Caco-2 (cell line): ENCODE measurements at regions not wholly inside any gene's neighbourhood (a gene's known extent, or its start where the extent isn't known, plus 50 kb on each side); places are given as distances from the start of the nearest gene placed in this dataset.

Experiments used
- BruUV-seq: library from RNA; stranded (reverse); fragments of 400-500 nt; replicated peaks from 2 replicates; lab custom pipeline; 2021; lab: Mats Ljungman, UMichigan
- CTCF ChIA-PET: fragments of 300-600 bp; sonication (Branson Sonifier 250); formaldehyde crosslinking; loops from one replicate; lab custom pipeline; 2022; ENCODE audit warnings: antibody characterized with exemption; lab: Charles Lee
- POLR2A ChIA-PET: fragments of 300-600 bp; sonication (Branson Sonifier 250); formaldehyde crosslinking; loops from one replicate; lab custom pipeline; 2022; ENCODE audit warnings: antibody characterized with exemption; lab: Charles Lee
- DNase-seq, 2 experiments: peaks; one replicate each; pipeline versions ENCODE4 v3.0.0 to v3.0.0-alpha.2; 2020 to 2022
- H3K27me3 ChIP-seq: replicated peaks from 2 replicates; pipeline ENCODE4 v1.6.0; 2011; ENCODE audit warnings: low read length; ENCODE audit not compliant: control insufficient read depth, insufficient read depth
- H3K36me3 ChIP-seq: 2 replicates; pipeline ENCODE4 v1.5.1; 2011; ENCODE audit warnings: low read length; ENCODE audit not compliant: control insufficient read depth, insufficient read depth
- H3K4me1 ChIP-seq: fragments of 250-450 bp; sonication (Bioruptor Pico); 2 replicates; pipeline ENCODE4 v1.5.1; 2020; ENCODE audit warnings: mild to moderate bottlenecking
- H3K4me3 ChIP-seq: 2 replicates; pipeline ENCODE4 v1.5.1; 2011; ENCODE audit warnings: low read depth, mild to moderate bottlenecking, control low read depth, low read length
- H3K9me3 ChIP-seq: fragments of 250-450 bp; sonication (Bioruptor Pico); 2 replicates; pipeline ENCODE4 v1.5.1; 2020; ENCODE audit warnings: mild to moderate bottlenecking, moderate library complexity
- H3K27ac Mint-ChIP-seq: one replicate; pipeline ENCODE4 v1.8.0; 2022; ENCODE audit warnings: mixed read lengths; ENCODE audit not compliant: unreplicated experiment
- H3K27me3 Mint-ChIP-seq: one replicate; pipeline ENCODE4 v1.8.0; 2022; ENCODE audit warnings: mixed read lengths; ENCODE audit not compliant: insufficient read depth, unreplicated experiment
- H3K36me3 Mint-ChIP-seq: one replicate; pipeline ENCODE4 v1.8.0; 2022; ENCODE audit warnings: mild to moderate bottlenecking, mixed read lengths; ENCODE audit not compliant: insufficient read depth, unreplicated experiment
- H3K4me1 Mint-ChIP-seq: one replicate; pipeline ENCODE4 v1.8.0; 2022; ENCODE audit warnings: low read depth, mixed read lengths; ENCODE audit not compliant: unreplicated experiment
- H3K4me3 Mint-ChIP-seq: one replicate; pipeline ENCODE4 v1.8.0; 2022; ENCODE audit warnings: mild to moderate bottlenecking, moderate library complexity, mixed read lengths; ENCODE audit not compliant: unreplicated experiment
- H3K9me3 Mint-ChIP-seq: one replicate; pipeline ENCODE4 v1.8.0; 2022; ENCODE audit warnings: mixed read lengths; ENCODE audit not compliant: unreplicated experiment
- CTCF ChIP-seq, 2 experiments: fragments of 200-600 bp in 1 of 2; IDR thresholded peaks; 1 replicate in 1 of 2; 2 replicates in 1 of 2; pipeline versions ENCODE4 v1.5.1 to v1.8.0; 2011 to 2022; ENCODE audit warnings: antibody characterized with exemption in 1 of 2, control low read depth in 1 of 2, inconsistent platforms in 1 of 2, low read depth in 1 of 2, low read length in 1 of 2, mild to moderate bottlenecking in 1 of 2, moderate library complexity in 1 of 2; ENCODE audit not compliant: insufficient read depth in 1 of 2, severe bottlenecking in 1 of 2, unreplicated experiment in 1 of 2
- intact Hi-C: fragments of 100-400 bp; cut with micrococcal nuclease; formaldehyde crosslinking; loops from one replicate; pipeline ENCODE4 v1.10.0; 2022; ENCODE audit not compliant: unreplicated experiment

GRCh38 chr2:9053534-9053931 lies 50.0 kb upstream of the MBOAT2 start:
- no peak overlapping the region for H3K4me3 Mint-ChIP-seq
- no peak overlapping the region for H3K27ac Mint-ChIP-seq
- Histone ChIP-seq H3K36me3 (no peaks in the 10 kb centered on the region), H3K4me1 (0 out of 2 replicates have a peak, but pooled peaks cover 4% of the 10 kb centered on the region), H3K27me3 (no peaks in the 10 kb centered on the region), H3K9me3 (peaks cover 6% of the 10 kb centered on the region), H3K4me3 (no peak overlapping the region)
- H3K27me3 Mint-ChIP-seq, result no peaks in the 10 kb centered on the region
- no peak for TF ChIP-seq CTCF (IDR thresholded peaks at IDR 0.05; ENCODE audit: insufficient read depth in 1 of 2, low read depth in 1 of 2, low read length in 1 of 2, severe bottlenecking in 1 of 2, unreplicated experiment in 1 of 2)
- no peak for DNase-seq
- no TSS peak for BruUV-seq
- ChIA-PET CTCF (no interaction called here), POLR2A (no interaction called here)
- H3K9me3 Mint-ChIP-seq, result peaks cover 18% of the 10 kb centered on the region
- H3K36me3 Mint-ChIP-seq, result no peaks in the 10 kb centered on the region
- H3K4me1 Mint-ChIP-seq, result peaks cover 13% of the 10 kb centered on the region
- intact Hi-C loops, result no loop called here
